ENCODE measurements at regions not wholly inside any gene's neighbourhood (a gene's known extent, or its start where the extent isn't known, plus 50 kb on each side); places are given as distances from the start of the nearest gene placed in this dataset.
"Not testable (repeated sequence)": the region's sequence is repeated elsewhere in the genome, so short reads cannot be mapped to it uniquely, and the experiment has no call there.

DNA sequence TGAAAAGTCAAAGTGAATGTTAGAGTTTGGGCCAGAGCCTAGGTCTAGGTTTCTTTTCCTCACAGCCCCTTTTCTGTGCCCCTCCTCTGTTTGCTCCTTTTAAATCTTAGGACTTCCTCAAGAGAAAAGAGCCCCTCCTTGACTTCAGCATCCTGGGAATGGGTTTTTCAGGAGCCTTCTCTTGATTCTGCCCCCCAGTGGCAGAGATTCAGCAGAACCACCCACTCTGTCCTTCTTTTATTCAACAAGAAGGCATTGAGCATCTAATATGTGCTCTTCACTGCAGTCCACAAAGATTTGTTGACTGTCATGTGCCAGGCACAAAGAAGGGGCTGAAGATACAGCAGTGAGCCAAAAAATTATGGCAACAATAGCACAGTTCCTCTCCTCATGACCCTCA, 270.8 kb upstream of the CDH5 start:
- no peak for DNase-seq (ENCODE audit: low spot score)

DNA sequence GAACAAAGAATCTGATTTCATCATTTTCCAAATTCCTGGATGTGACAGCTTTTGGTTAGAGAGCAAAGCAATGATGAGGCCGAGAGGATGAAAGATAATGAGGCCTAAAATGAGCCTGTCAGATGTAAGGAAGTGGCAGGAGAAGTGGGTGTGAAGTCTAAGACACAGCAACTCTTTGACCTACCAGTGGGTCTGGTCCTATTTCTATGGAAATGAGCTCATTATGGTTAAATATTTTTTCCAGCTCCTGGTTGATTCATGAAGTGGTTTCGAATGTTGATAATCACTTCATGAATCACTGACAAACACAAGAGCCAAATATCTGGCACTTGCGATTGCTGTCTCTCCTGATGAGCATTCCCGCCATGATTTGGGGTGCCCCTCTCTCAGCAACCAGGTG, 273.3 kb upstream of the CDH5 start:
- DNase-seq (ENCODE audit: low spot score) = no peak

DNA sequence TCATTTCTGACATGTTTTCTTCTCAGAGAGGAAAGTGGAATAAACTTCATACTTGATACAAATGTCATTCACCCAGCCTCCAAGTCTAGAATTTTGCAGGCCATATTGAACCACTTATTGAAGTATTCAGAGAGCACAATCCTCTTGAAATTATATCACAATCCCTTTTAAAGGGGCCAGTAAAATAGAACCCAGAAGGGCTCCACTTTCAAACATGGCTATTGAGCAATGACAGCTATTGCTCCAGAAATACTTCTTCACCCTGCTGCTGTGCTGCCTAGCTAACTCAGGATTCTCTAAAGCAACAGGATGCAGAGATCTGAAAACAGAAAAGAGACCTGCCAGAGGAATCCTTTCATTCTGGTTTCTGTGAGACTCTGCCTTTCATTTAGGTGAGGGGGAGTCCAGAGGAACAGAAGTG, 275.0 kb upstream of the CDH5 start:
- DNase-seq (ENCODE audit: low spot score) = no peak

DNA sequence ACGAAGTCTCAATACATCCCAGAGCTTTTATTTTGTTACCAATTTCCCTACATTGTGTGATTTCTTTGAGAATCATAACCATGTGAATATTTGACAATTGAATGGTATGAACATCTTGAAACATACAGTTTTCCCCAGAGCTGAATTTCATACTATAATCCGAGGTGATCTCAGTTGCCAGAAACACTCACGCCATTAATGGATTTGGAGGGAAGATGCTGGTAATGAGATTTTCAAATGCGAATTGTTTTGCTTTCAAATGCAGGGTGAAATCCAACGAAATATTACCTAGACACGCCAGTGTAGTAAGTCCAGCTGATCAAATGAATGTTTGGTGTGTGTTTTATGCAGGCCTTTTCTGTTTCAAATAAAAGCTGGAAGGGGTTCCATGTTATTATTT, 277.8 kb upstream of the CDH5 start:
- no peak for DNase-seq (ENCODE audit: low spot score)

DNA sequence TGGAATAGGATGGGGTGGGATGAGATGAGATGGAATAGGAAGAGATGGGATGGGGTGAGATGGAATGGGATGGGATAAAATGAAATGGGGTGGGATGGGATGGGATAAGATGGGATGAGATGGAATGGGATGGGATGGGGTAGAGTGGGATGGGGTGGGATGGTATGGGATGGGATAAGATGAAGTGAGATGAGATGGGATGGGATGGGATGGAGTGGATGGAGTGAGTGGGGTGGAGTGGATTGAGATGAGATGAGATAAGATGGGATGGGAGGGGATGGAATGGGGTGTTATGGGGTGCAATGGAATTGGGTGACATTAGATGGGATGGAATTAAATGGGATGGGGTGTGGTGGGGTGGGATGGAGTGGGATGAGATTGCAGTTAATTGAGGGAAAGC, 279.2 kb upstream of the CDH5 start:
- no peak for DNase-seq (ENCODE audit: low spot score)

DNA sequence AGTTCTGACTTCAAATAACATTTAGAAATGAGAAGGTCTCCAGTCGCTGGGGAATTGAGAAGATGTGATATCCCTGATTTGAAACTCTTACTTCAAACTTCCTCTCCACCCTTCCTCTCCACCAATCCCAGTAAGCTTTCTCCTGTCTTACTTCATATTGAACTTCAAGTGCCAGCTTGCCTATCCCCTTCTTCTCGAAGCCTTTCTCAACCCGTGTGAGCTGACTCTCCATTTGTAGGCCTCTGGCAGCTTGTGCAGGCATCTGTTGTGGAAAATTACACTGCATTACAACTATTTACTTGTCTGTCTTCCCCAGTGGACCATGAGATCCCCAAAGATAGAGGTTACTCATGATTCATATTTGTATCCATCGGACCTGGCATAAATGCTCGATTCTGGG, 280.8 kb upstream of the CDH5 start:
- DNase-seq (ENCODE audit: low spot score) = no peak

GRCh38 chr16:66084731-66085130, 281.8 kb upstream of the CDH5 start:
- not testable (repeated sequence) for DNase-seq (ENCODE audit: low spot score)

GRCh38 chr16:66084306-66084705, 282.2 kb upstream of the CDH5 start:
- no peak for DNase-seq (ENCODE audit: low spot score)

- no peak for DNase-seq (ENCODE audit: low spot score)
These were observed 283.3 kb upstream of the CDH5 start for GRCh38 chr16:66083171-66083570.

DNA sequence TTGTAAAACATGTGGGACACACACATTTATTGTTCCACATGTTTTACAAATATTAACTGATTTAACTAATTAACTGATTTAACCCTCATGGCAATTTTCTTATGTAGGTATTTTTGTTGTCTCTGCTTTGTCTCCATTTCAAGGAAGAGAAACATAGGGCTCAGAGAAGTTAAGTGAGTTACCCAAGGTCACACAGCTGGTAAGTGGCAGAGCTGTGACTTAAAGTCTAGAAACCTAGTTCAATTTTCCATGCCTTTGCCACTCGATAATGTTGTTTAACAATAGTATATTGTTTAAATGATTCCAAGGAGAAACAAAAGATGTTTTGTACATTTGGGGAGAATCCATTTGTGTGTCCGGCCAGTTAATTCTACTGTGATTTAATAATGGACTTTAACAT, 284.1 kb upstream of the CDH5 start:
- no peak for DNase-seq (ENCODE audit: low spot score)

DNA sequence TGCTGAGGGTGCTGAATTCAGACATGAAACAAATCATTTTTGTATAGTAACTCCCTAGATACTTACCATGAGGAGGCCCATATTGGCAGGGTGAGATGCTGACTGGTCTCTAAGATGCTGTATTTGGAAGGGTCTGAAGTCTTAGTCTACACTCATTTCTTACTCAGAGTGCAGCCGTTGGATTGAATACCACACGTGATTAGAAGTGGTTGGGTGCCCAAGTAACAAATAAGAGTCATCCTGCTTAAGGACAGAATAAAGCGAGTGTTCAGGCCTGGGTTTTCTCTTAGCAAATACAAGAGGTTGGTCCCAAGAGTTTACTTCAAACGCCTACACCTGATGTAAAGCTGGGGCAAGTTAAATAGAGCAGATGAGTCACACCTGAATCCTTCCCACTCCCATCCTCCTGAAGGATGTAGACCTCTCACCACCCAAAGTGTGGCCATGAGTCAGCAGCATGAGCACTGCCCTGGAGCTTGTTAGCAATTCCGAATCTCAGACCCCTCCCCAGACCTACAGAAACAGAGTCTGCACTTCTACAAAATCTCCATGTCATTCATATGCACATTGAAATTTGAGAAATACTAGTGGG, 284.6 kb upstream of the CDH5 start:
- DNase-seq (ENCODE audit: low spot score) = peak; percentile 48

DNA sequence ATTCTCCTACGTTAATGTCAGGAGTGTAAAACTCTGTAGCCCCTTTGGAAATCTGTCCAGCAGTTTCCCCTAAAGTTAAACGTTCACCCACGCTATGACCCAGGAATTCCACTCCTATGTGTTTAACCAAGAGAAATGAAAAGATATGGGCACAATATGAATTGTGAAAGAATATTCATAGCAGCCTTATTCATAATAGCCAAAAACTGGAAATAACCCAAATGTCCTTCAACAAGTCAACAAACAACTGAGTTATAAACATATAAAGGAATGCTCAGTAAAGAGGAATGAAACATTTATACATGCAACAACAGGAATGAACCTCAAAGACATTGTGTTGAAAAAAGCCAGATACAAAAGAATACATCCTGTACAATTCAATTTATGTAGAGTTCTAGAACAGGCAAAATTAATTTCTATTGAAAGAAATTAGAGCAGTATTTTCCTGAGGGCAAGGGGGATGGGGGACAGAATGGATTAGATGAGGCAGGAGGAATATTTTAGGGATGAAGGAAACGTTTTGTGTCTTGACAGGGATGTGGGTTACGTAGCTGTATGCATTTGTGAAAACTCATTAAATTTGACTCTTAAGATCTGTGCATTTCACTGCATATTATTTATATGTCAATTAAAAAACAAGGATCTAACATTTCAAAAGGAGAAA, 286.7 kb upstream of the CDH5 start:
- no peak for DNase-seq (ENCODE audit: low spot score)

- DNase-seq (ENCODE audit: low spot score) = no peak
These were observed 296.2 kb upstream of the CDH5 start for GRCh38 chr16:66070140-66070917.

DNA sequence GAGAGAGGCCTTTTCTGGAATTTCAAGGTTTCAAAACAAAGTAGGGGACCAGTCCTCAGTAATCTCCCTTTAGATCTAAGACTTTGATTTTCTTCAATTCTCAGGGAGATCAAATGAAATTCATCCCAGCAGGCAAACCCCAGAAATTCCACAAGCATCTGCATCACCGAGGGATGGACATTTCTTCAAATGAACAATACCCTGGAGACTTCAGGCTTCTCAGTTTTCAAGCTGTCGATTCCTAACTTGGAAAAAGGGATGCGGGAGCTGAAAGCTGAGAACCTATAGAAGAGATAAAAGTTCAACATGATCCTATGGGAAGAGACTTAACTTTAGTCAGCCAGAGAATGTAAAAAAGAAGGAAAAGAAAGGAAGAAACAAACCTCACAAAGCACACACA, 296.9 kb upstream of the CDH5 start:
- DNase-seq (ENCODE audit: low spot score) = no peak

GRCh38 chr16:66066404-66066803, 300.1 kb upstream of the CDH5 start:
- DNase-seq (ENCODE audit: low spot score) = no peak

DNA sequence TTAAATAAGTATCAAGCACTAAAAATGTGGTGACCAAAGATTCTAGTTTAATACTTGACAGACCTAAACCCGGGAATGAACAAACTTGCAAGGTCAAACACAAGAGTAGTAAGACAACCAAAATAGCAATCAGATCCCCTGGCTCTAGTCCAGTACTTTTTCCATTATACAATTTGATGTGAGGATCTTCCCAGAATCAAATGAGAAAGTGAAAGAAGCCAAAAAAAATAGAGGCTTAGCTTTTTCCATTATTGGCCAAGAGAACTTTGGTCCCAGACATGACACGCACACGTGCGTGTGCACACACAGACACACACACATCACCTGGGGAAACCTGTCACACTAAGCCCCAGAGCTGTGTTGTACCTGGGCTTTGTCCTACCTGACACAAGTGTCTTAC, 300.6 kb upstream of the CDH5 start:
- DNase-seq (ENCODE audit: low spot score) = no peak

- no peak for DNase-seq (ENCODE audit: low spot score)
These were observed 301.5 kb upstream of the CDH5 start for GRCh38 chr16:66064801-66065530.

- DNase-seq (ENCODE audit: low spot score) = no peak
These were observed 307.7 kb upstream of the CDH5 start for GRCh38 chr16:66058832-66059231.

GRCh38 chr16:66058172-66058691, 308.3 kb upstream of the CDH5 start:
- DNase-seq (ENCODE audit: low spot score) = no peak

DNA sequence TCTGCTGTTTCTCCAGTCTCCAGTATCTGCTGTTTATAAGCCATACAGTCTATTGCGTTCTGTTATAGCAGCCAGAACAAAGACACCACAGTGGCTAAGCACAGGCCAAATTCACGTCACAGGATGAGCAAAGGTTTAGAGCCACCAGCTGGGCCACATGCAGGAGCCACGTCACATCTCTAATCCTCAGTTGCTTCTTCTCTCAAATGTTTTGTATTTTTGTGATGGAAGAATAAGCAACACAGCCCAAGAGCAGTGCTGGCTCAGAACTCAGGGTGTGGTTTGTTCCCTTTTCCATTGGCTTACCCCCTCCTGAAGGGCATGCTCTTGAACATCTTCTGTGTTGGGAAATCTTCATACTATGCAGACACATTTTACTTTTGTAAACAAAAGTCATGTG, 309.4 kb upstream of the CDH5 start:
- DNase-seq (ENCODE audit: low spot score) = no peak

- DNase-seq (ENCODE audit: low spot score) = no peak
These were observed 312.4 kb upstream of the CDH5 start for GRCh38 chr16:66054095-66054494.

DNA sequence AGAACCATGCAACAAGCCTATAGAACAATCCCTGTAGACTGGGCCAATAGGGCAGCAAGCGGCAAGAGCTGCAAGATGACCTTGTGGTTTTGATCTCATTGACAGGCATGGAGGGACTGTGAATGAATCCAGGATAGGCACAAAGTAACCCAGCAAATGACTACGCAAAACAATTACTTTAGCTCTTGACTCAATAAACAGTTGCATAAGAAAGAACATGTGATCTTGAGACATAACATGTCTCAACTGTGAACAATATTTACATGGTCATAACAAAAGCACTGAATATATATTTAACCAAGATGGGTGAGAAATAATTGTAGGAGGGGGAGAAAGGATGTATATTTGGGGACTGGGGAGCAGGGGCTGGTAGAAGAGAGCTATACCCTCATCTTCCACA, 313.7 kb upstream of the CDH5 start:
- no peak for DNase-seq (ENCODE audit: low spot score)

DNA sequence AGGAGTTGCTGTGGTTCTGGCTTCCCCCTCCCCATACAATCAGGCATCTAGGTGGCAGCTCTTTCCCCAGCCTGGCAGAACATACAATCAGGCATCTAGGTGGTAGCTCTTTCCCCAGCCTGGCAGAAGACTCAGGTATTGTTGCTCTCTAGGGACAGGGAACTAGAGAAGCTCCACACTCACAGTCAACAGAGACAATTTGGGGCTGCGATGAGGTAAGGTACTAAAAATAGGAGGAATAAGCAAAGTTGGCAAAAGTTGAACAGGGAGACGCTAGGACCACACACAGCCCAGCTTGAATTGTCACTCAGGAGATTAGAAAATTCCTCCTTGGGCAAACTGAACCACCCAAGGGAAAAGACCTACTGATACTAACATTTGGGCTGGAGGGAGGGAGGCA, 315.5 kb upstream of the CDH5 start:
- DNase-seq (ENCODE audit: low spot score) = no peak
